ENCODE measurements at regions not wholly inside any gene's neighbourhood (a gene's known extent, or its start where the extent isn't known, plus 50 kb on each side); places are given as distances from the start of the nearest gene placed in this dataset.

- DNase-seq (ENCODE audit: low spot score) (no peak), FAIRE-seq (no peak), ATAC-seq (peak; percentile 34; the same call in 2 of the 3 replicates)
- H3K27ac ChIP-seq (ENCODE audit: extremely low read length, insufficient read depth, low read length), result no peak overlapping the region
- no peaks in the 10 kb centered on the region for H3K36me3 ChIP-seq (replicated peaks in 1 of 2; ENCODE audit: control insufficient read depth in 1 of 2, insufficient read depth in 2 of 2, low read length in 2 of 2)
- ChIA-PET POLR2A (no interaction called here), CTCF (ENCODE audit: low intra/inter-chr PET ratio, low total read pairs) (no interaction called here)
- BruUV-seq (replicated peaks), result no TSS peak
- peaks cover 47% of the 10 kb centered on the region for H3K4me1 ChIP-seq (ENCODE audit: insufficient read depth, low read length)
- TF ChIP-seq ZNF768 (CRISPR knock-in tag; IDR thresholded peaks at IDR 0.05) (peak; percentile 49), AFF4 (CRISPR knock-in tag; IDR thresholded peaks at IDR 0.05) (no peak), ZNF318 (CRISPR knock-in tag; IDR thresholded peaks at IDR 0.05) (no peak), ZNF281 (CRISPR knock-in tag; IDR thresholded peaks at IDR 0.05; ENCODE audit: borderline replicate concordance) (peak; percentile 66)
- 0 out of 6 replicates have a peak overlapping the region, but pooled peaks of 1 of the 3 experiments have one; percentile 14 for H3K4me3 ChIP-seq (replicated peaks in 1 of 3; ENCODE audit: insufficient read depth in 1 of 3, low read depth in 2 of 3, low read length in 3 of 3)
- no peaks in the 10 kb centered on the region for H4K20me1 ChIP-seq (ENCODE audit: insufficient read depth, low read length)
- H3K9ac ChIP-seq (ENCODE audit: insufficient read depth, low read depth, low read length), result no peak overlapping the region
- peak overlapping the region; percentile 62 for H3K4me2 ChIP-seq (ENCODE audit: low read depth, low read length)
- intact Hi-C loops (cut with micrococcal nuclease; ENCODE audit: unreplicated experiment), result no loop called here
- H2AFZ ChIP-seq (ENCODE audit: low read length), result no peak overlapping the region
- H3K9me3 ChIP-seq (ENCODE audit: low read length), result no peaks in the 10 kb centered on the region
- no peaks in the 10 kb centered on the region for H3K79me2 ChIP-seq (ENCODE audit: insufficient read depth, low read length)
- in situ Hi-C loops (cut with HindIII; ENCODE audit: extremely low pct_ligation_motif_present, low pct_unique_long_range_greater_than_20kb), result no loop called here
- 2% methylated on average over 7 of the region's 9 CpGs for WGBS (ENCODE audit: low lambda C conversion rate)
- peaks cover 0 to 3% of the 10 kb centered on the region in 2 experiments; a peak in 1 of 5 replicates for H3K27me3 ChIP-seq (ENCODE audit: control insufficient read depth in 1 of 2, insufficient read depth in 2 of 2, low read length in 2 of 2)
These were observed 64.0 kb upstream of the PTPRJ start for GRCh38 chr11:47916361-47916841.

All from HepG2 (cell line).